ENCODE measurements at regions not wholly inside any gene's neighbourhood (a gene's known extent, or its start where the extent isn't known, plus 50 kb on each side); places are given as distances from the start of the nearest gene placed in this dataset.

GRCh38 chr5:124581738-124582560, 164.5 kb downstream of the ZNF608 start:
- Histone ChIP-seq H3K79me2 (ENCODE audit: control insufficient read depth, insufficient read depth, low read length) (no peaks in the 10 kb centered on the region), H3K4me1 (ENCODE audit: control insufficient read depth in 2 of 2, insufficient read depth in 2 of 2, low read length in 2 of 2) (peaks cover 22 to 34% of the 10 kb centered on the region in 2 donors), H3K9me3 (ENCODE audit: control extremely low read depth in 1 of 3, control insufficient read depth in 2 of 3, insufficient read depth in 1 of 3, low read length in 2 of 3) (peaks cover 0 to 8% (median 0%) of the 10 kb centered on the region in 3 donors), H3K9ac (ENCODE audit: low read length) (no peak overlapping the region), H3K27ac (ENCODE audit: low read length in 2 of 2) (no peak overlapping the region), H3K27me3 (replicated peaks in 1 of 4; ENCODE audit: control extremely low read depth in 1 of 4, control insufficient read depth in 3 of 4, insufficient read depth in 4 of 4, low read length in 3 of 4) (no peaks in the 10 kb centered on the region), H2AFZ (ENCODE audit: insufficient read depth, low read depth, low read length, poor library complexity, severe bottlenecking) (no peak overlapping the region), H3K36me3 (replicated peaks in 1 of 2; ENCODE audit: control extremely low read depth in 1 of 2, control insufficient read depth in 1 of 2, extremely low read depth in 1 of 2, insufficient read depth in 2 of 2, low read length in 1 of 2) (no peaks in the 10 kb centered on the region), H4K20me1 (ENCODE audit: control insufficient read depth, insufficient read depth, low read length, poor library complexity, severe bottlenecking) (no peaks in the 10 kb centered on the region), H3K4me2 (replicated peaks; ENCODE audit: low read depth, low read length, poor library complexity, severe bottlenecking) (no peak overlapping the region), H3K4me3 (ENCODE audit: control extremely low read depth in 1 of 5, extremely low read depth in 1 of 5, insufficient read depth in 1 of 5, low read depth in 2 of 5, low read length in 4 of 5) (no peak overlapping the region)
- H3K27me3 Mint-ChIP-seq, result no peaks in the 10 kb centered on the region
- no peak overlapping the region for H3K4me3 Mint-ChIP-seq
- no peak for DNase-seq
- no peaks in the 10 kb centered on the region for H3K9me3 Mint-ChIP-seq (ENCODE audit: insufficient read depth)
- POLR2A ChIA-PET, result no interaction called here
- intact Hi-C loops (cut with micrococcal nuclease), result loop anchor here (5.0 kb wide), 1 partner anchor 525 kb away; no protein-coding TSS in a partner anchor
- CTCF ChIA-PET, result no interaction called here
- H3K27ac Mint-ChIP-seq, result no peak overlapping the region
- H3K4me1 Mint-ChIP-seq, result peaks cover 40% of the 10 kb centered on the region
- 100% methylated on average over 6 of the region's 10 CpGs for WGBS (ENCODE audit: insufficient coverage)
- no peak for TF ChIP-seq EZH2 (IDR thresholded peaks at IDR 0.05; ENCODE audit: borderline replicate concordance, insufficient read depth, low read depth, low read length, poor library complexity, severe bottlenecking)
- no peak for TF ChIP-seq CTCF (IDR thresholded peaks at IDR 0.05)
- no peak for ATAC-seq (ENCODE audit: low read depth)
